NCI-H2227 treated with DMSO at 0.1 percent for 48 hours (cell line): ENCODE measurements at regions not wholly inside any gene's neighbourhood (a gene's known extent, or its start where the extent isn't known, plus 50 kb on each side); places are given as distances from the start of the nearest gene placed in this dataset.

ENCODE experiments used
- DNase-seq: peaks from one replicate; lab custom pipeline; 2025; lab: John Stamatoyannopoulos, UW

- DNase-seq: no peak
These were observed 60.9 kb upstream of the ZNF648 start for GRCh38 chr1:182122256-182122912.

- no peak for DNase-seq
These were observed 60.3 kb upstream of the ZNF648 start for GRCh38 chr1:182121787-182122186.

- DNase-seq: peak; percentile 75
These were observed 59.1 kb upstream of the ZNF648 start for GRCh38 chr1:182120411-182121258.

GRCh38 chr1:182119631-182120030 lies 58.1 kb upstream of the ZNF648 start:
- DNase-seq: no peak

- no peak for DNase-seq
These were observed 57.3 kb upstream of the ZNF648 start for GRCh38 chr1:182118851-182119250.

DNA sequence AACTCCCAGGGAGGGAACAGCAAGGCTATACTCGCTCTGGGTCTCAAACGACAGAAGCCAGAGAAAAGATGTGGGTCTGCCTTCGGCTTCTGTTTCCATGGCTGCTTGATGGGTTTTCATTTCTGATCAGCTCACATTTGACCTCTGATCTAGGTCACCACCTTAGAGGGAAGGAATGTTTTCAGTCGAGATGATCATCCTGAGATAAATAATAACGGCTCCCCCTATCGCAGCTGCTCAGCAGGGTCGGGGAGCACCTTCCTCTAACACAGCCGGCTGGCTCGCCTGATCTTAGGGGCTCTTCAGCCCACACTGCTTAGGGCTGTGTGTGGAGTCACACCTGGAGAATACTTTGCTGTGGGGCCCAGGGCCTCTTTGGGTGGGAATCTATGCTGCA lies 53.1 kb upstream of the ZNF648 start:
- no peak for DNase-seq

DNA sequence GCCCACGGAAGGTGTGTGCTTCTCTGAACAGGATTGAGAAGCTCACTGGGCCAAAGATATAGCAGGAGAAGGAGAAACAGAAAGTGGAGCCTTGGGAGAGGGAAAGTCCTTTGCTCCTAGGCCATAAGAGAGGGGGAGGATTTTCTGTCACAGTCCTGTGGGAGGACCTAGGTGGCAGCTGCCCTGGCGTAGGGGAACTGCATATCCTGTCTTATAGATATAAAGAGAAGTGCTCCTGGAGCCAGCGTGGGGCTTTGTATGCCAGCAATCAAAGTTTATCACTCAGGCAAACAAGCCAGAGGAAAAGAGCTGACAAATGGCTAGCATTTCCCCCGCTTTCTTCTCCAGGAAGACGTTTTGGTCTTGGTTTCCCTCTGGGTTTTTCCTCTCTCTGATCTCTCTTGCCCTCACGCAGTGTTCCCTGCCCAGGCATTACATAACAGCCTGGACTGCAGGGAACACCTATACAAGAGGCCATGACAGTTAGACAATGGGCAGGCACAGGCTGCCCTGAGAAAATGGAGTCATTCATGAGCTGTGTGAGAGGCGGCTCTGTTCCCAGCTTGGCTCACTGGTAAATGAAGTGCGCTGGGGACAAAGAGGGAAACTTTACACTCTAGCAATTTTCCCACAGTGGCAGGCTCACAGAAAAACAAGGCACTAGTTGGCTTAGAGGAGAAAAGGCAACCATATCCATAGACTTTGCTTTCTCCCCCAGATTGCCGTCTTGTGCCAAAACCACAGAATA lies 52.5 kb upstream of the ZNF648 start:
- no peak for DNase-seq

- no peak for DNase-seq
These were observed 50.0 kb upstream of the ZNF648 start for GRCh38 chr1:182111496-182111895.
